ENCODE measurements at regions not wholly inside any gene's neighbourhood (a gene's known extent, or its start where the extent isn't known, plus 50 kb on each side); places are given as distances from the start of the nearest gene placed in this dataset.

GRCh38 chr2:12347066-12347493 is 369.7 kb upstream of the TRIB2 start:
- Histone ChIP-seq H3K27me3 (no peaks in the 10 kb centered on the region), H3K4me3 (no peak overlapping the region), H3K27ac (no peak overlapping the region), H3K9me3 (no peaks in the 10 kb centered on the region), H3K4me1 (no peaks in the 10 kb centered on the region), H3K36me3 (no peaks in the 10 kb centered on the region)
- intact Hi-C loops (cut with DNase I), result no loop called here
- no peak for DNase-seq
- no peak for ATAC-seq
- no peak for TF ChIP-seq CTCF (IDR thresholded peaks at IDR 0.05)

- H3K27ac ChIP-seq, result no peak overlapping the region
- no peak for DNase-seq
- intact Hi-C loops (cut with DNase I), result no loop called here
- no peaks in the 10 kb centered on the region for H3K4me1 ChIP-seq
- no peaks in the 10 kb centered on the region for H3K36me3 ChIP-seq
- no peaks in the 10 kb centered on the region for H3K9me3 ChIP-seq
- TF ChIP-seq CTCF (IDR thresholded peaks at IDR 0.05), result no peak
- no peak for ATAC-seq
- no peaks in the 10 kb centered on the region for H3K27me3 ChIP-seq
- H3K4me3 ChIP-seq, result no peak overlapping the region
These were observed 368.5 kb upstream of the TRIB2 start for GRCh38 chr2:12348216-12348615.

- H3K9me3 ChIP-seq, result no peaks in the 10 kb centered on the region
These were observed 365.9 kb upstream of the TRIB2 start for GRCh38 chr2:12350821-12351220.

GRCh38 chr2:12352889-12353288 is 363.8 kb upstream of the TRIB2 start:
- ATAC-seq, result no peak
- H3K36me3 ChIP-seq, result no peaks in the 10 kb centered on the region
- DNase-seq, result no peak
- no peak overlapping the region for H3K27ac ChIP-seq
- TF ChIP-seq CTCF (IDR thresholded peaks at IDR 0.05), result no peak
- intact Hi-C loops (cut with DNase I), result no loop called here
- H3K27me3 ChIP-seq, result no peaks in the 10 kb centered on the region
- H3K4me1 ChIP-seq, result no peaks in the 10 kb centered on the region
- no peaks in the 10 kb centered on the region for H3K9me3 ChIP-seq
- no peak overlapping the region for H3K4me3 ChIP-seq

More at GRCh38 chr2:12350821-12351220, 365.9 kb upstream of the TRIB2 start:
- H3K27me3 ChIP-seq, result no peaks in the 10 kb centered on the region
- DNase-seq (no peak), ATAC-seq (no peak)
- H3K27ac ChIP-seq, result no peak overlapping the region
- no peaks in the 10 kb centered on the region for H3K36me3 ChIP-seq
- intact Hi-C loops (cut with DNase I), result no loop called here
- H3K4me3 ChIP-seq, result no peak overlapping the region
- H3K4me1 ChIP-seq, result no peaks in the 10 kb centered on the region
- no peak for TF ChIP-seq CTCF (IDR thresholded peaks at IDR 0.05)

GRCh38 chr2:12361506-12361905 is 355.2 kb upstream of the TRIB2 start:
- Histone ChIP-seq H3K27me3 (no peaks in the 10 kb centered on the region), H3K4me3 (no peak overlapping the region), H3K27ac (no peak overlapping the region), H3K9me3 (no peaks in the 10 kb centered on the region), H3K4me1 (no peaks in the 10 kb centered on the region), H3K36me3 (no peaks in the 10 kb centered on the region)
- ATAC-seq (no peak), DNase-seq (no peak)
- intact Hi-C loops (cut with DNase I), result no loop called here
- TF ChIP-seq CTCF (IDR thresholded peaks at IDR 0.05), result no peak

GRCh38 chr2:12363138-12363537 is 353.6 kb upstream of the TRIB2 start:
- ATAC-seq (no peak), DNase-seq (no peak)
- Histone ChIP-seq H3K4me3 (no peak overlapping the region), H3K27me3 (no peaks in the 10 kb centered on the region), H3K27ac (no peak overlapping the region), H3K4me1 (no peaks in the 10 kb centered on the region), H3K9me3 (no peaks in the 10 kb centered on the region), H3K36me3 (no peaks in the 10 kb centered on the region)
- intact Hi-C loops (cut with DNase I), result no loop called here
- TF ChIP-seq CTCF (IDR thresholded peaks at IDR 0.05), result no peak
